Frontal cortex (tissue), 3 donors: ENCODE measurements at regions not wholly inside any gene's neighbourhood (a gene's known extent, or its start where the extent isn't known, plus 50 kb on each side); places are given as distances from the start of the nearest gene placed in this dataset.
"Not testable (repeated sequence)": the region's sequence is repeated elsewhere in the genome, so short reads cannot be mapped to it uniquely, and the experiment has no call there.

ENCODE experiments used
- DNase-seq, 2 donors: peaks; one replicate each; pipeline ENCODE4 v3.0.0; 2012; ENCODE audit warnings: low spot score in 2 of 2
- FAIRE-seq: peaks from 2 replicates; lab custom pipeline; 2012; peaks lifted over from hg19 to GRCh38; lab: Jason Lieb, UNC
- donor health status: control.
- donor health status: control.
- donor health status: control.

GRCh38 chr4:33722254-33722653 lies 2522.1 kb downstream of the ARAP2 start:
- DNase-seq = no peak
- FAIRE-seq = no peak

- DNase-seq (no peak), FAIRE-seq (peak; percentile 67)
Measured at GRCh38 chr4:33722800-33723516, 2521.4 kb downstream of the ARAP2 start.

GRCh38 chr4:33724685-33725084 lies 2519.6 kb downstream of the ARAP2 start:
- no peak for DNase-seq
- no peak for FAIRE-seq

- no peak for FAIRE-seq
- DNase-seq = no peak
Measured at GRCh38 chr4:33725861-33726260, 2518.5 kb downstream of the ARAP2 start.

- DNase-seq = no peak
- FAIRE-seq = no peak
Measured at GRCh38 chr4:33737726-33738125, 2506.6 kb downstream of the ARAP2 start.

- FAIRE-seq = no peak
- DNase-seq = no peak
Measured at GRCh38 chr4:33739884-33740632, 2504.3 kb downstream of the ARAP2 start.

GRCh38 chr4:33740871-33741270 lies 2503.4 kb downstream of the ARAP2 start:
- FAIRE-seq, DNase-seq: not testable (repeated sequence)

- no peak for DNase-seq
- FAIRE-seq = no peak
Measured at GRCh38 chr4:33746979-33747378, 2497.3 kb downstream of the ARAP2 start.

- FAIRE-seq = no peak
- DNase-seq = no peak
Measured at GRCh38 chr4:33751050-33751449, 2493.3 kb downstream of the ARAP2 start.

GRCh38 chr4:33772582-33772981 lies 2471.7 kb downstream of the ARAP2 start:
- FAIRE-seq (no peak), DNase-seq (no peak)

- DNase-seq = no peak
- no peak for FAIRE-seq
Measured at GRCh38 chr4:33780952-33781791, 2463.1 kb downstream of the ARAP2 start.

- no peak for DNase-seq
- no peak for FAIRE-seq
Measured at GRCh38 chr4:33785843-33786242, 2458.5 kb downstream of the ARAP2 start.

GRCh38 chr4:33802578-33802977 lies 2441.7 kb downstream of the ARAP2 start:
- FAIRE-seq (no peak), DNase-seq (no peak)

GRCh38 chr4:33825685-33826084 lies 2418.6 kb downstream of the ARAP2 start:
- no peak for DNase-seq
- peak; percentile 17 for FAIRE-seq

GRCh38 chr4:33829356-33829755 lies 2415.0 kb downstream of the ARAP2 start:
- not testable (repeated sequence) for FAIRE-seq, DNase-seq

- DNase-seq (no peak), FAIRE-seq (no peak)
Measured at GRCh38 chr4:33831442-33832066, 2412.8 kb downstream of the ARAP2 start.

- not testable (repeated sequence) for FAIRE-seq, DNase-seq
Measured at GRCh38 chr4:33835764-33836163, 2408.6 kb downstream of the ARAP2 start.

- DNase-seq = no peak
- FAIRE-seq = no peak
Measured at GRCh38 chr4:33837043-33837838, 2407.1 kb downstream of the ARAP2 start.

GRCh38 chr4:33841120-33841519 lies 2403.2 kb downstream of the ARAP2 start:
- FAIRE-seq (no peak), DNase-seq (no peak)
